Calu3 (cell line): ENCODE measurements at regions not wholly inside any gene's neighbourhood (a gene's known extent, or its start where the extent isn't known, plus 50 kb on each side); places are given as distances from the start of the nearest gene placed in this dataset.
"Not testable (repeated sequence)": the region's sequence is repeated elsewhere in the genome, so short reads cannot be mapped to it uniquely, and the experiment has no call there.

Source experiments
- BruUV-seq: library from RNA; stranded (reverse); fragments of 400-500 nt; replicated peaks from 2 replicates; lab custom pipeline; 2021; lab: Mats Ljungman, UMichigan
- CTCF ChIA-PET: fragments of 300-600 bp; sonication (Branson Sonifier 250); formaldehyde crosslinking; loops from one replicate; lab custom pipeline; 2022; ENCODE audit warnings: antibody characterized with exemption; lab: Charles Lee
- DNase-seq: peaks from one replicate; pipeline ENCODE4 v3.0.0; 2022
- H3K27ac Mint-ChIP-seq: one replicate; pipeline ENCODE4 v1.8.0; 2022; ENCODE audit warnings: mixed read lengths; ENCODE audit not compliant: unreplicated experiment
- H3K27me3 Mint-ChIP-seq: one replicate; pipeline ENCODE4 v1.8.0; 2022; ENCODE audit warnings: mixed read lengths; ENCODE audit not compliant: unreplicated experiment
- H3K36me3 Mint-ChIP-seq: one replicate; pipeline ENCODE4 v1.8.0; 2022; ENCODE audit warnings: mild to moderate bottlenecking, moderate library complexity, mixed read lengths; ENCODE audit not compliant: insufficient read depth, unreplicated experiment
- H3K4me1 Mint-ChIP-seq: one replicate; pipeline ENCODE4 v1.8.0; 2022; ENCODE audit warnings: mild to moderate bottlenecking, low read depth, mixed read lengths; ENCODE audit not compliant: unreplicated experiment
- H3K4me3 Mint-ChIP-seq: one replicate; pipeline ENCODE4 v1.8.0; 2022; ENCODE audit warnings: mild to moderate bottlenecking, low read depth, moderate library complexity, mixed read lengths; ENCODE audit not compliant: unreplicated experiment
- H3K9me3 Mint-ChIP-seq: one replicate; pipeline ENCODE4 v1.8.0; 2022; ENCODE audit warnings: low read depth, mixed read lengths; ENCODE audit not compliant: unreplicated experiment
- CTCF ChIP-seq: fragments of 200-600 bp; IDR thresholded peaks from one replicate; pipeline ENCODE4 v1.8.0; 2022; ENCODE audit warnings: antibody characterized with exemption; ENCODE audit not compliant: unreplicated experiment
- intact Hi-C: fragments of 100-400 bp; cut with micrococcal nuclease; formaldehyde crosslinking; loops from one replicate; pipeline ENCODE4 v1.10.0; 2022; ENCODE audit not compliant: unreplicated experiment

DNA sequence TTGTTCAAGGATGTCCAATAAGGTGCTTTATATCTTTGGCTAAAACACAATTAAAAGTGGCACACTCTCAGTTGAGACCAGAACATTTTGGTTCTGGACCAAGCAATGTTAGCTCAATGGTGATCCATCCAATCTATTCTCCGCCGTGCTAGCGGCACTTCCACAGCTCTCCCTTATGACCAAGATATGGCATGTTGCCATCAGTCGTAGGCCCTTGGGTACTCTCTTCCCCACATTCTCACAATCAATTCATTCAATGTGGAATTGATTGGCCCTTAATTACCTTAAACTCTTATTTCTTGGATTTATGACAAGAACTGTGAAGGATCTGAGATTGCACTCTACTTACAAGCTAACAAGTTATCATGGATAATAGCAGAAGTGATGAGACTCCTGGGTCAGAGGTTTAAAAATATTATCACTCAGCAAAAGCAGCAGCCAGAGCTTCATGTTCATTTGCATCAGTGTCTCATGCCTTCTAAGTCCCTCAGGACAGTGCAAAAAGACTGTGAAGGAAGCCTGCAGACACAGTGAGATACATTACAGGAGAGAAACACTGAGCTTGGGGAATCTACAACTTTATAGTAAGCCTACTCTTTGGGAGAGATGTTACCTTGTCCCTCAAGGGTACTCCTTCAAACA lies 80.0 kb upstream of the ARG1 start:
- DNase-seq, result no peak
- Mint-ChIP-seq H3K4me3 (no peak overlapping the region), H3K27ac (no peak overlapping the region), H3K9me3 (peaks cover 3% of the 10 kb centered on the region), H3K4me1 (no peaks in the 10 kb centered on the region), H3K27me3 (peaks cover 11% of the 10 kb centered on the region), H3K36me3 (no peaks in the 10 kb centered on the region)
- TF ChIP-seq CTCF, result no peak
- CTCF ChIA-PET, result no interaction called here
- intact Hi-C loops, result no loop called here
- no TSS peak for BruUV-seq

DNA sequence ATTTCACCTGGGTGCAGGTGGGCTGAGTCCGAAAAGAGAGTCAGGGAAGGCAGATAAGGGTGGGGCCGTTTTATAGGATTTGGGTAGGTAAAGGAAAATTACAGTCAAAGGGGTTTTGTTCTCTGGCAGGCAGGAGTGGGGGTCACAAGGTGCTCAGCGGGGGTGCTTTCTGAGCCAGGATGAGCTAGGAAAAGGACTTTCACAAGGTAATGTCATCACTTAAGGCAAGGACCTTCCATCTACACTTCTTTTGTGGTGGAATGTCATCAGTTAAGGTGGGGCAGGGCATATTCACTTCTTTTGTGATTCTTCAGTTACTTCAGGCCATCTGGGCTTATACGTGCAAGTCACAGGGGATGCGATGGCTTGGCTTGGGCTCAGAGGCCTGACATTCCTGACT lies 68.6 kb upstream of the ARG1 start:
- DNase-seq, BruUV-seq, H3K9me3 Mint-ChIP-seq, intact Hi-C loops, H3K4me3 Mint-ChIP-seq, H3K27ac Mint-ChIP-seq, H3K36me3 Mint-ChIP-seq, H3K4me1 Mint-ChIP-seq, CTCF ChIA-PET: not testable (repeated sequence)
- H3K27me3 Mint-ChIP-seq, result peaks cover 20% of the 10 kb centered on the region

DNA sequence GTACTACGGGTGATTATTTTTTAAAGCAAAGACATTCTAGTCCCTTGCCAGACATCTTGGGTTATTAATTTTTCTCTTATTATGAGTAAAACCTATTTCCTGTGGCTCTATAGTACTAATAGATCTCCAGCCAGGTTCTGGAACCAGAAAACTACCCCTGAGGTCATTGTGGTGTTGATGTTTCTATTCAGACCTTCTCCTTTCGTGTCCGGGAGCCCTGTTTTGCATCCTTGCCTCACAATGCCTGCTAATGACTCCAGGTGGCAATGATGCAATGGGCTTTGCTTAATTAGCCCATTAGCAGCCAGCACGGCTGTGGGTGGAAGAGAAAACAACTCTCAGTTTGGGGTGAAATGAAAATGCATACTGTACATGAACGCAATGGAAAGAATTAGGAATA lies 62.9 kb upstream of the ARG1 start:
- intact Hi-C loops, result no loop called here
- Mint-ChIP-seq H3K9me3 (no peaks in the 10 kb centered on the region), H3K4me3 (no peak overlapping the region), H3K36me3 (no peaks in the 10 kb centered on the region), H3K4me1 (no peaks in the 10 kb centered on the region), H3K27me3 (peaks cover 20% of the 10 kb centered on the region), H3K27ac (no peak overlapping the region)
- CTCF ChIA-PET, result no interaction called here
- DNase-seq, result no peak
- no TSS peak for BruUV-seq
- TF ChIP-seq CTCF, result no peak

DNA sequence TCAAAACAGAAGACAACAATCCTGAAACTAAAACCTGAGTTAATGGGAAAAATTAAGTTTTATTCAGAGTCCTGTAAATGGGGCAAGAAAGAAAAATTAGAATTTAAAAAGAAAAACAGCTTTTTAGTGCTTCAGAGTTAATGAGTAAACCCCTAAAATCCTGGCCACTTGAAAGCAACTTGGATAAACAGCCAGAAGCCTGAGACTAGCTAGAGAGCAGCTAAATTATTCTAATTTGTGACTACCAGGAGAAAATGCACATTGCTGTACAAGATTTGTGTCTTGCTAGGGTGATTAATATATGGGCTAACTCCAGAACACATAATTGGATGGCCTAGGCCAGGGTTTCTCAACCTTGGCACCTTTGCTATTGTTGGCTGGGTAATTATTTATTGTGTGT lies 62.4 kb upstream of the ARG1 start:
- DNase-seq, result no peak

More for the DNA sequence above, 62.4 kb upstream of the ARG1 start:
- BruUV-seq, result no TSS peak
- H3K36me3 Mint-ChIP-seq, result no peaks in the 10 kb centered on the region
- H3K4me3 Mint-ChIP-seq, result no peak overlapping the region
- intact Hi-C loops, result no loop called here
- CTCF ChIA-PET, result no interaction called here
- H3K4me1 Mint-ChIP-seq, result no peaks in the 10 kb centered on the region
- TF ChIP-seq CTCF, result no peak
- peaks cover 20% of the 10 kb centered on the region for H3K27me3 Mint-ChIP-seq
- no peaks in the 10 kb centered on the region for H3K9me3 Mint-ChIP-seq
- no peak overlapping the region for H3K27ac Mint-ChIP-seq
